ENCODE measurements at regions not wholly inside any gene's neighbourhood (a gene's known extent, or its start where the extent isn't known, plus 50 kb on each side); places are given as distances from the start of the nearest gene placed in this dataset.

- Mint-ChIP-seq H3K27me3 (ENCODE audit: unreplicated experiment) (no peaks in the 10 kb centered on the region), H3K9me3 (ENCODE audit: unreplicated experiment) (no peaks in the 10 kb centered on the region), H3K4me3 (ENCODE audit: unreplicated experiment) (no peak overlapping the region), H3K4me1 (ENCODE audit: unreplicated experiment) (no peaks in the 10 kb centered on the region), H3K36me3 (ENCODE audit: unreplicated experiment) (no peaks in the 10 kb centered on the region), H3K27ac (ENCODE audit: unreplicated experiment) (no peak overlapping the region)
- TF ChIP-seq, protein P1, sequence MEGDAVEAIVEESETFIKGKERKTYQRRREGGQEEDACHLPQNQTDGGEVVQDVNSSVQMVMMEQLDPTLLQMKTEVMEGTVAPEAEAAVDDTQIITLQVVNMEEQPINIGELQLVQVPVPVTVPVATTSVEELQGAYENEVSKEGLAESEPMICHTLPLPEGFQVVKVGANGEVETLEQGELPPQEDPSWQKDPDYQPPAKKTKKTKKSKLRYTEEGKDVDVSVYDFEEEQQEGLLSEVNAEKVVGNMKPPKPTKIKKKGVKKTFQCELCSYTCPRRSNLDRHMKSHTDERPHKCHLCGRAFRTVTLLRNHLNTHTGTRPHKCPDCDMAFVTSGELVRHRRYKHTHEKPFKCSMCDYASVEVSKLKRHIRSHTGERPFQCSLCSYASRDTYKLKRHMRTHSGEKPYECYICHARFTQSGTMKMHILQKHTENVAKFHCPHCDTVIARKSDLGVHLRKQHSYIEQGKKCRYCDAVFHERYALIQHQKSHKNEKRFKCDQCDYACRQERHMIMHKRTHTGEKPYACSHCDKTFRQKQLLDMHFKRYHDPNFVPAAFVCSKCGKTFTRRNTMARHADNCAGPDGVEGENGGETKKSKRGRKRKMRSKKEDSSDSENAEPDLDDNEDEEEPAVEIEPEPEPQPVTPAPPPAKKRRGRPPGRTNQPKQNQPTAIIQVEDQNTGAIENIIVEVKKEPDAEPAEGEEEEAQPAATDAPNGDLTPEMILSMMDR (IDR thresholded peaks at IDR 0.05) = no peak
- no peak for DNase-seq (ENCODE audit: extremely low spot score, unreplicated experiment)
Observed at GRCh38 chrX:15033917-15034316, 160.7 kb downstream of the MOSPD2 start.

DNA sequence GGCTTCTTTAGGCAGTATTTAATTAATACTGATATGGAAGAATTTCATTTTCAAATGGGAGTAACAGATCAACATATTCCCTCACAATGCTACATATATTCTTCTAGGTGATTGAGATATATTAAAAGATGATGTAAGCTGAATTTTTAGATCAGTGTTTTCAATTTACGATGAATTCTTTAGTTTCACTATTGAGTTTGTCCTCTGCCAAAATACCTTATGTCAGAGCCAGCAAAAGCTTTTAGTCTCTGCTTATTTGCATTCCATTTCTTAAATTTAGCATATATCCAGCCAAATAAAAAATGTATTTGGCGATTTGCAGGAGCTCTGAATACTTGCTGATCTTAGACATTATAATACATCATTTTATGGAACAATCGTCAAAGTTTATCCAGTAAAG is 144.3 kb downstream of the MOSPD2 start:
- no peak for DNase-seq (ENCODE audit: extremely low spot score, unreplicated experiment)
- Mint-ChIP-seq H3K9me3 (ENCODE audit: unreplicated experiment) (no peaks in the 10 kb centered on the region), H3K36me3 (ENCODE audit: unreplicated experiment) (no peaks in the 10 kb centered on the region), H3K4me3 (ENCODE audit: unreplicated experiment) (no peak overlapping the region), H3K4me1 (ENCODE audit: unreplicated experiment) (no peaks in the 10 kb centered on the region), H3K27me3 (ENCODE audit: unreplicated experiment) (no peaks in the 10 kb centered on the region), H3K27ac (ENCODE audit: unreplicated experiment) (no peak overlapping the region)
- TF ChIP-seq, protein P1 (IDR thresholded peaks at IDR 0.05) = no peak

DNA sequence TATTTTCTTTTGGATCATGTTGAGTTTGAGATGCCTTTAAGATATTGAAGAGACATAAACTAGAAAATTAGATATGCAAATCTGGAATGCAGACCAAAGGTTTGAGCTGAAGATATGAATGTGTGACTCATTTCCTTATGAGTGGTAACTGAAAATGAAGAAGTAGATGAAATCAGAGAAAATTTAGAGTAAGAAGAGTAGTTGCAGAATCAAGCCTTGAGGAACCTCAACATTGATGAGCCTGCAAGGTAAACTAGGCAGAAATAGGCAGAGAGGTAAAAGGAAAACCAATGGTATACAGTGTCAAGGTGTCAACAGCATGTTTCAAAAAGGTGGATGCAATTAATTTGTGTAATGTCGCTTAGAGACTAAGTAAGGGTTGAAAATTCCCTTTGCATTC is 142.8 kb downstream of the MOSPD2 start:
- TF ChIP-seq, protein P1 (IDR thresholded peaks at IDR 0.05) = no peak
- no peak overlapping the region for H3K27ac Mint-ChIP-seq (ENCODE audit: unreplicated experiment)
- no peaks in the 10 kb centered on the region for H3K27me3 Mint-ChIP-seq (ENCODE audit: unreplicated experiment)
- no peaks in the 10 kb centered on the region for H3K4me1 Mint-ChIP-seq (ENCODE audit: unreplicated experiment)
- H3K9me3 Mint-ChIP-seq (ENCODE audit: unreplicated experiment) = no peaks in the 10 kb centered on the region
- no peak overlapping the region for H3K4me3 Mint-ChIP-seq (ENCODE audit: unreplicated experiment)
- DNase-seq (ENCODE audit: extremely low spot score, unreplicated experiment) = no peak
- H3K36me3 Mint-ChIP-seq (ENCODE audit: unreplicated experiment) = no peaks in the 10 kb centered on the region

DNA sequence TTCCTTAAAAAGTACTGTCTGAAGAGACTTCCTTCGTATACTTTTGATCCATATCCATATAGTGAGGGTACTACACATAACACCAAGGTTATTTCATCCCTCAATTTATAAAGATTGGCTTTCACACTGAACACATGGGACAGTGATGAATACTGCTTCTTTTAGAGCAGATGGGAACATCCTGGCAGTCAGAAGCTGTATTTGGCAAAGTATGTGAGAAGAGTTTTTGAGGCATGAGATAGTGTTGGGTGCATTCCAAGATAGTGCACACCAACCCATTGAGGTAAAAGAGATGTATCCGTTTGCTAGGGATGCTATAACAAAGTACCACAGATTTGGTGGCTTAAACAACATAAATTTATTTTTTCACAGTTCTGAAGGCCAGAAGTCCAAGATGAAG is 141.1 kb downstream of the MOSPD2 start:
- Mint-ChIP-seq H3K4me1 (ENCODE audit: unreplicated experiment) (no peaks in the 10 kb centered on the region), H3K36me3 (ENCODE audit: unreplicated experiment) (no peaks in the 10 kb centered on the region), H3K27me3 (ENCODE audit: unreplicated experiment) (peaks cover 3% of the 10 kb centered on the region), H3K9me3 (ENCODE audit: unreplicated experiment) (no peaks in the 10 kb centered on the region), H3K4me3 (ENCODE audit: unreplicated experiment) (no peak overlapping the region), H3K27ac (ENCODE audit: unreplicated experiment) (no peak overlapping the region)
- no peak for DNase-seq (ENCODE audit: extremely low spot score, unreplicated experiment)
- TF ChIP-seq, protein P1 (IDR thresholded peaks at IDR 0.05) = no peak

GRCh38 chrX:15013461-15013860 is 140.2 kb downstream of the MOSPD2 start:
- TF ChIP-seq, protein P1 (IDR thresholded peaks at IDR 0.05) = no peak
- Mint-ChIP-seq H3K27ac (ENCODE audit: unreplicated experiment) (no peak overlapping the region), H3K9me3 (ENCODE audit: unreplicated experiment) (no peaks in the 10 kb centered on the region), H3K27me3 (ENCODE audit: unreplicated experiment) (peaks cover 3% of the 10 kb centered on the region), H3K4me3 (ENCODE audit: unreplicated experiment) (no peak overlapping the region), H3K36me3 (ENCODE audit: unreplicated experiment) (no peaks in the 10 kb centered on the region), H3K4me1 (ENCODE audit: unreplicated experiment) (no peaks in the 10 kb centered on the region)
- no peak for DNase-seq (ENCODE audit: extremely low spot score, unreplicated experiment)

Measured in osteocyte (in vitro differentiated cells).